ENCODE measurements at regions not wholly inside any gene's neighbourhood (a gene's known extent, or its start where the extent isn't known, plus 50 kb on each side); places are given as distances from the start of the nearest gene placed in this dataset.

- FAIRE-seq (no peak), DNase-seq (ENCODE audit: extremely low read depth in 1 of 4, low spot score in 3 of 4) (no peak), ATAC-seq (no peak)
- 0% methylated on average over 8 of the region's 8 CpGs for WGBS (ENCODE audit: insufficient coverage, low coverage, missing lambda C conversion rate)
- no peak overlapping the region for H3K9ac ChIP-seq (ENCODE audit: insufficient read depth in 1 of 2, low read depth in 2 of 2, low read length in 2 of 2)
- H3K79me2 ChIP-seq (ENCODE audit: control insufficient read depth, insufficient read depth, low read length): no peaks in the 10 kb centered on the region
- no peak overlapping the region for H3K27ac ChIP-seq (ENCODE audit: extremely low read depth, low read depth, low read length)
- POLR2A ChIA-PET: interaction anchor here (0.6 kb wide), 1 partner anchor 28 kb away, joined by 3 read pairs; no protein-coding TSS in a partner anchor
- H4K20me1 ChIP-seq (replicated peaks; ENCODE audit: control insufficient read depth, insufficient read depth, low read length): no peaks in the 10 kb centered on the region
- H3K9me1 ChIP-seq (ENCODE audit: control insufficient read depth, insufficient read depth, low read length): no peaks in the 10 kb centered on the region
- no peak overlapping the region for H3K4me2 ChIP-seq (ENCODE audit: insufficient read depth, low read length)
- TF ChIP-seq PBX2 (CRISPR knock-in tag; IDR thresholded peaks at IDR 0.05; ENCODE audit: low read depth): no peak
- no peak for TF ChIP-seq PBX2 (tag; conservative IDR thresholded peaks at IDR 0.05; ENCODE audit: low read depth)
- TF ChIP-seq, protein P1, sequence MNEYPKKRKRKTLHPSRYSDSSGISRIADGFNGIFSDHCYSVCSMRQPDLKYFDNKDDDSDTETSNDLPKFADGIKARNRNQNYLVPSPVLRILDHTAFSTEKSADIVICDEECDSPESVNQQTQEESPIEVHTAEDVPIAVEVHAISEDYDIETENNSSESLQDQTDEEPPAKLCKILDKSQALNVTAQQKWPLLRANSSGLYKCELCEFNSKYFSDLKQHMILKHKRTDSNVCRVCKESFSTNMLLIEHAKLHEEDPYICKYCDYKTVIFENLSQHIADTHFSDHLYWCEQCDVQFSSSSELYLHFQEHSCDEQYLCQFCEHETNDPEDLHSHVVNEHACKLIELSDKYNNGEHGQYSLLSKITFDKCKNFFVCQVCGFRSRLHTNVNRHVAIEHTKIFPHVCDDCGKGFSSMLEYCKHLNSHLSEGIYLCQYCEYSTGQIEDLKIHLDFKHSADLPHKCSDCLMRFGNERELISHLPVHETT (CRISPR knock-in tag; conservative IDR thresholded peaks at IDR 0.05 in 1 of 2, IDR thresholded peaks at IDR 0.05 in 1 of 2): no peak
- no peaks in the 10 kb centered on the region for H3K36me3 ChIP-seq (ENCODE audit: control insufficient read depth, insufficient read depth, low read length)
- no peaks in the 10 kb centered on the region; the same call in none of the 2 replicates for H3K9me3 ChIP-seq (replicated peaks; ENCODE audit: control insufficient read depth, insufficient read depth, low read depth, low read length)
- no peaks in the 10 kb centered on the region for H3K27me3 ChIP-seq (ENCODE audit: control insufficient read depth in 2 of 2, insufficient read depth in 2 of 2, low read length in 2 of 2)
- in situ Hi-C loops (cut with MboI): no loop called here
- no TSS peak for BruUV-seq (replicated peaks)
- CTCF ChIA-PET (ENCODE audit: low intra/inter-chr PET ratio): no interaction called here
- H3K4me3 ChIP-seq: no peak overlapping the region
- no peak overlapping the region for H2AFZ ChIP-seq (ENCODE audit: low read depth, low read length)
- intact Hi-C loops (cut with micrococcal nuclease): no loop called here
- no peaks in the 10 kb centered on the region for H3K4me1 ChIP-seq (replicated peaks in 1 of 2; ENCODE audit: control insufficient read depth in 2 of 2, insufficient read depth in 2 of 2, low read length in 2 of 2)
These were observed 349.5 kb downstream of the GXYLT1 start for GRCh38 chr12:41795051-41795600.

Measured in K562 (cell line).